ENCODE measurements at regions not wholly inside any gene's neighbourhood (a gene's known extent, or its start where the extent isn't known, plus 50 kb on each side); places are given as distances from the start of the nearest gene placed in this dataset.

DNA sequence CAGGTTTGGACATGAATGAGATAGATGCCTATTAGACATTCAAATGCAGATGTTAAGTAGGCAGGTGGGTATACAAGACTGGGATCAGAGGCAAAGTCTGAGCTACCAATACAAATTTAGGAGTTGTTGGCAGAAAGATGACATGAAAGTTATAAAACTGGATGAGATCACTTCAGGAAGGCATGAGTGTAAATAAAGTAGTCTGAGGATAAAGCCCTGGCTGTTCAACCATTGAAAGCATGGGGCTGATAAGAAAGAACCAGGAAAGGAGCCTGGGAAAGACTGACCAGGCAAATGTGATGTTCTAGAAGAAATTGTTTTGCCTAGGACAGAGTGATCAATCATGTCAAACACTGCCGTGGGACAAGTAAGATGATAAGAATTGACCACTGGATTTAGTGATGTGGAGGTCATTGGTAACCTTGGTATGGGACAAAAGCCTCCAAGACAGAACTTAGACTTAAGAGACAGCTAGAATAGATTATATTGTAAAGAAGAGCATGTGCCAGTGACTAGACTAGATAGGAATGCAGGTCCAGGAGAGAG, 98.5 kb downstream of the EHF start:
- TF ChIP-seq, protein P1, sequence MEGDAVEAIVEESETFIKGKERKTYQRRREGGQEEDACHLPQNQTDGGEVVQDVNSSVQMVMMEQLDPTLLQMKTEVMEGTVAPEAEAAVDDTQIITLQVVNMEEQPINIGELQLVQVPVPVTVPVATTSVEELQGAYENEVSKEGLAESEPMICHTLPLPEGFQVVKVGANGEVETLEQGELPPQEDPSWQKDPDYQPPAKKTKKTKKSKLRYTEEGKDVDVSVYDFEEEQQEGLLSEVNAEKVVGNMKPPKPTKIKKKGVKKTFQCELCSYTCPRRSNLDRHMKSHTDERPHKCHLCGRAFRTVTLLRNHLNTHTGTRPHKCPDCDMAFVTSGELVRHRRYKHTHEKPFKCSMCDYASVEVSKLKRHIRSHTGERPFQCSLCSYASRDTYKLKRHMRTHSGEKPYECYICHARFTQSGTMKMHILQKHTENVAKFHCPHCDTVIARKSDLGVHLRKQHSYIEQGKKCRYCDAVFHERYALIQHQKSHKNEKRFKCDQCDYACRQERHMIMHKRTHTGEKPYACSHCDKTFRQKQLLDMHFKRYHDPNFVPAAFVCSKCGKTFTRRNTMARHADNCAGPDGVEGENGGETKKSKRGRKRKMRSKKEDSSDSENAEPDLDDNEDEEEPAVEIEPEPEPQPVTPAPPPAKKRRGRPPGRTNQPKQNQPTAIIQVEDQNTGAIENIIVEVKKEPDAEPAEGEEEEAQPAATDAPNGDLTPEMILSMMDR (conservative IDR thresholded peaks at IDR 0.05 in 1 of 2, IDR thresholded peaks at IDR 0.05 in 1 of 2; ENCODE audit: extremely low read depth in 1 of 2, insufficient read depth in 1 of 2, low read depth in 1 of 2, low read length in 2 of 2): no peak
- no peak for TF ChIP-seq EZH2 (IDR thresholded peaks at IDR 0.05; ENCODE audit: borderline replicate concordance, low read length)
